ENCODE measurements at regions not wholly inside any gene's neighbourhood (a gene's known extent, or its start where the extent isn't known, plus 50 kb on each side); places are given as distances from the start of the nearest gene placed in this dataset.

- DNase-seq, result no peak
- intact Hi-C loops (cut with DNase I), result no loop called here
These were observed 125.4 kb downstream of the LRIG3 start for GRCh38 chr12:58794859-58795258.

GRCh38 chr12:58795825-58796224 lies 124.5 kb downstream of the LRIG3 start:
- no peak for DNase-seq
- intact Hi-C loops (cut with DNase I), result no loop called here

GRCh38 chr12:58801986-58802385 lies 118.3 kb downstream of the LRIG3 start:
- DNase-seq, result no peak
- intact Hi-C loops (cut with DNase I), result no loop called here

GRCh38 chr12:58803908-58804307 lies 116.4 kb downstream of the LRIG3 start:
- intact Hi-C loops (cut with DNase I), result no loop called here
- no peak for DNase-seq

GRCh38 chr12:58804749-58805148 lies 115.6 kb downstream of the LRIG3 start:
- intact Hi-C loops (cut with DNase I), result no loop called here

GRCh38 chr12:58809064-58809607 lies 111.2 kb downstream of the LRIG3 start:
- no peak for DNase-seq
- intact Hi-C loops (cut with DNase I), result no loop called here

More at GRCh38 chr12:58804749-58805148, 115.6 kb downstream of the LRIG3 start:
- no peak for DNase-seq

- intact Hi-C loops (cut with DNase I), result no loop called here
- DNase-seq, result no peak
These were observed 109.0 kb downstream of the LRIG3 start for GRCh38 chr12:58811346-58811745.

GRCh38 chr12:58812214-58812613 lies 108.1 kb downstream of the LRIG3 start:
- DNase-seq, result no peak
- intact Hi-C loops (cut with DNase I), result no loop called here

GRCh38 chr12:58814036-58814435 lies 106.3 kb downstream of the LRIG3 start:
- DNase-seq, result no peak
- intact Hi-C loops (cut with DNase I), result no loop called here

GRCh38 chr12:58815235-58815634 lies 105.1 kb downstream of the LRIG3 start:
- intact Hi-C loops (cut with DNase I), result no loop called here
- no peak for DNase-seq

GRCh38 chr12:58818546-58818945 lies 101.8 kb downstream of the LRIG3 start:
- DNase-seq, result no peak
- intact Hi-C loops (cut with DNase I), result no loop called here

GRCh38 chr12:58819345-58819744 lies 101.0 kb downstream of the LRIG3 start:
- intact Hi-C loops (cut with DNase I), result no loop called here
- peak in 2 of 10 donors; percentile 60 to 75 for DNase-seq

- intact Hi-C loops (cut with DNase I), result no loop called here
- no peak for DNase-seq
These were observed 100.3 kb downstream of the LRIG3 start for GRCh38 chr12:58819985-58820384.

Measured in posterior cingulate gyrus (tissue), 11 donors.